K562 (cell line): ENCODE measurements at regions not wholly inside any gene's neighbourhood (a gene's known extent, or its start where the extent isn't known, plus 50 kb on each side); places are given as distances from the start of the nearest gene placed in this dataset.

ENCODE experiments used
- CHD7 ChIP-seq: fragments of 200-600 bp; sonication (generic); IDR thresholded peaks from one replicate; pipeline ENCODE4 v1.6.1; 2012; ENCODE audit warnings: mild to moderate bottlenecking, low read depth, low read length, inconsistent platforms
- CTCFL ChIP-seq: IDR thresholded peaks from 2 replicates; pipeline ENCODE4 v1.6.1; 2011; ENCODE audit warnings: borderline replicate concordance, low read depth, mild to moderate bottlenecking, moderate library complexity, low read length; ENCODE audit not compliant: insufficient read depth, poor library complexity, severe bottlenecking

DNA sequence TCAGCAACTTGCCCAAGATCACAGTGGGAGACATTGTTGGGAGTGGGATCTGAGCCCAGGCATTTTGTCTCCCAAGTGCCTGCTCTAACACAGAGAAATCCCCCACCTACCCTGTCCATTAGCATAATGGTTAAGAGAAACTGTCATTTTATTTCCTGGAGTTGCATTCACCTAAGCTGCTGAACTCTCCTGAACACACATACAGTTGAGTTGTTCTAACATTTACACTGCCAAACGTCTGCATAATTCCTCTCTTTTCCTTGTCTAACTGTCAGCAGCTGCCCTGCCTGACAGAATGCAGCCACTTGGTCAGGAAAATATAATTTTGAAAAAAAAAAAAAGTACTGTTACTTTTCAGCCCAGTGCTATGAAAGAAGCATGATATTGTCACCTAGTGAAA is 396.3 kb upstream of the PIK3C3 start:
- no peak for TF ChIP-seq CTCFL
- TF ChIP-seq CHD7 = no peak
